HFF-Myc (cell line): ENCODE measurements at regions not wholly inside any gene's neighbourhood (a gene's known extent, or its start where the extent isn't known, plus 50 kb on each side); places are given as distances from the start of the nearest gene placed in this dataset.
A peak's percentile ranks its signal among the peaks of the same experiment; 100 is the strongest.

ENCODE experiments used
- DNase-seq: peaks from one replicate; pipeline ENCODE4 v3.0.0-alpha.2; 2011; ENCODE audit warnings: low read depth; ENCODE audit errors: extremely low read depth
- H3K4me3 ChIP-seq: replicated peaks from 2 replicates; pipeline ENCODE4 v1.5.1; 2011; ENCODE audit warnings: low read depth, mild to moderate bottlenecking, control low read depth, low read length
- CTCF ChIP-seq: IDR thresholded peaks from 2 replicates; pipeline ENCODE4 v1.5.1; 2012; ENCODE audit warnings: mild to moderate bottlenecking, low read depth, low read length, control low read depth; ENCODE audit errors: missing control alignments

- DNase-seq = no peak
These were observed 426.8 kb upstream of the CLINT1 start for GRCh38 chr5:158285698-158286097.

DNA sequence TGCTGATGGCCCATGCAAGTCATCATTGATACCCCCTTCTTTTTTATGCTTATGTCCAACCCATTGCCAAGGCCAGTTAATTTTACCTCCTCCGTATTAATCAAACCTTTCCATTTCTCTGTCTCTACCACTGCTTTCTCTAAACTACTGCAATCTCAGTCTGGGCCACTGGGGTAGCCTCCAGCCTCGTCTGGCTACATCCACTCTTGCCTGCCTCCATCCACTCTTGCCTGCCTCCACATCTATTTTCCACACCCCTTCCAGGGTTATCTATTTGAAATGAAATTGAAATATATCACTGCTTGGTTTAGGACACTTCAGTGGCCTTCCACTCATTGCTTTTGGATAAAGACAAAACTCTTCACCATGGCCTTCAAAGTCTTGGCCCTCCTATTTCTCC lies 425.3 kb upstream of the CLINT1 start:
- TF ChIP-seq CTCF = no peak
- DNase-seq = no peak
- H3K4me3 ChIP-seq = no peak overlapping the region

More at GRCh38 chr5:158285698-158286097, 426.8 kb upstream of the CLINT1 start:
- TF ChIP-seq CTCF = no peak
- H3K4me3 ChIP-seq = no peak overlapping the region

DNA sequence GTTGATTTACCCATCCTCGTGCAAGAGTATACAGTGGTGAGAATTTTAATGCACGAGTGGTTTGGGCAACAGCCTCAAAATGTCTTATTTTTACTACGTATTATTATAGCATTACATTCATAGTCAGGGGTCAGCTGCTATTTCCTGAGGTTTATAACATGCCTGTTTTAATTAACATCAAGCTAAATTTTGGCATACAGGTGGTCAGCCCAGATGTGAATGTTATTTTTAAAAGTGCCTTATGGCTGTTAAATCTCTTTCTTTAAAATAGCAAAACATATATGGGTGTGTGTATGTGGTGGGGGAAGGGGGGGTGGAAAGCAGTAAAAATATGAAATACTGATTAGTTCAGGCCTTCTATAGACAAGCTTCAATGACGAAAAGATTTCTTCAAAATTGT lies 424.5 kb upstream of the CLINT1 start:
- no peak for TF ChIP-seq CTCF
- peak; percentile 24 for DNase-seq
- H3K4me3 ChIP-seq = no peak overlapping the region

- TF ChIP-seq CTCF = no peak
- no peak for DNase-seq
- H3K4me3 ChIP-seq = no peak overlapping the region
These were observed 419.4 kb upstream of the CLINT1 start for GRCh38 chr5:158278216-158278925.

DNA sequence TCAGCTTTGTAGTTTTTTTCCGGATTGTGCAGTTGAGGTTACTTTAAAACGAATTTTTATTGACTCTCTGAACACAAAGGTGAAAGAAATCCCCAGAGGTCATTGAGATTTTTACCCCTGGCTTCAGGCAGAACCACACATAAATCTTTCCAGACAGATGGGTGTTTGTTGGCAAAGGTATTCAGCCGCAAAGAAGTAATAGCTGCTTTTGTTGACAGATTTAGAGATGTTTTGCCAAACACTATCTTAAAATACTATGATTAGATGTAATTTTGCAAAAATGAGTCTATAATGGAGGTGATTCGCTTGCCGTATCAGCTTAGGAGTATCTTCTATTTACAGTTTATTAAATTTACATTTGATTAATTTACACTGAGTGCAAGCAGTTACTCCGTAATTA lies 418.3 kb upstream of the CLINT1 start:
- TF ChIP-seq CTCF = no peak
- no peak for DNase-seq
- H3K4me3 ChIP-seq = no peak overlapping the region

GRCh38 chr5:158276692-158277091 lies 417.7 kb upstream of the CLINT1 start:
- no peak for TF ChIP-seq CTCF
- H3K4me3 ChIP-seq = no peak overlapping the region
- DNase-seq = no peak

DNA sequence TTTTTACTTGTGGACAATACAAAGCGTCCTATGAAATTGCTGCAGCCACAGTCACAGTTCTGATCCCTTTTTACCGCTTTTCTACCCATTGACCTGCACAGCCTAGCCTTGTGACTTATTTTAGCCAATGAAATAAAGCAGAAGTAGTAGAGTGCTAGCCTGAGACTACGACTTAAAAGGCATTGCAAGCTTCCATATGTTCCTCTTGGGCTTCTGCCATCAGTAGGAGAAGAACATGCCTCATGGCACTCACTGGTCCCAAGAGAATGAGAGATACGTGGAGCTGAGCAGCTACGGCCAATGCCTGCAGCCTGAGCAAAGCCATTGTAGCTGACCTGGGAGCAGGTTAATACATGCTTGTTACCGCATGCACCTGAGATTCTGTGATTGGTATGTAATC lies 416.6 kb upstream of the CLINT1 start:
- H3K4me3 ChIP-seq = no peak overlapping the region
- TF ChIP-seq CTCF = no peak
- no peak for DNase-seq
